ENCODE measurements at regions not wholly inside any gene's neighbourhood (a gene's known extent, or its start where the extent isn't known, plus 50 kb on each side); places are given as distances from the start of the nearest gene placed in this dataset.
A peak's percentile ranks its signal among the peaks of the same experiment; 100 is the strongest.
"Not testable (repeated sequence)": the region's sequence is repeated elsewhere in the genome, so short reads cannot be mapped to it uniquely, and the experiment has no call there.

- no peak for DNase-seq
Observed at GRCh38 chr1:29767088-29767685, 530.9 kb downstream of the PTPRU start.

GRCh38 chr1:29762635-29763034 is 526.3 kb downstream of the PTPRU start:
- DNase-seq = no peak

- no peak for DNase-seq
Observed at GRCh38 chr1:29761159-29761928, 525.0 kb downstream of the PTPRU start.

GRCh38 chr1:29760067-29760564 is 523.8 kb downstream of the PTPRU start:
- no peak for DNase-seq

- DNase-seq = no peak
Observed at GRCh38 chr1:29758781-29759499, 522.6 kb downstream of the PTPRU start.

GRCh38 chr1:29757866-29758780 is 521.8 kb downstream of the PTPRU start:
- no peak for DNase-seq

GRCh38 chr1:29756901-29757725 is 520.8 kb downstream of the PTPRU start:
- no peak for DNase-seq

- DNase-seq = no peak
Observed at GRCh38 chr1:29756498-29756897, 520.2 kb downstream of the PTPRU start.

GRCh38 chr1:29756085-29756484 is 519.8 kb downstream of the PTPRU start:
- no peak for DNase-seq

- DNase-seq = not testable (repeated sequence)
Observed at GRCh38 chr1:29755412-29756015, 519.2 kb downstream of the PTPRU start.

GRCh38 chr1:29754573-29755375 is 518.5 kb downstream of the PTPRU start:
- no peak for DNase-seq

- DNase-seq = no peak
Observed at GRCh38 chr1:29753771-29754572, 517.6 kb downstream of the PTPRU start.

GRCh38 chr1:29753244-29753643 is 516.9 kb downstream of the PTPRU start:
- DNase-seq = no peak

- no peak for DNase-seq
Observed at GRCh38 chr1:29752141-29752540, 515.8 kb downstream of the PTPRU start.

GRCh38 chr1:29749024-29749945 is 513.0 kb downstream of the PTPRU start:
- DNase-seq = peak; percentile 17

GRCh38 chr1:29747196-29747595 is 510.9 kb downstream of the PTPRU start:
- peak; percentile 20 for DNase-seq

GRCh38 chr1:29746076-29746665 is 509.8 kb downstream of the PTPRU start:
- no peak for DNase-seq

Measured in activated CD8-positive, alpha-beta memory T cell treated with anti-CD3 and anti-CD28 coated beads, Interleukin-2, amount 50 U/mL, for 48 hours (primary cell).